ENCODE measurements at regions not wholly inside any gene's neighbourhood (a gene's known extent, or its start where the extent isn't known, plus 50 kb on each side); places are given as distances from the start of the nearest gene placed in this dataset.

DNA sequence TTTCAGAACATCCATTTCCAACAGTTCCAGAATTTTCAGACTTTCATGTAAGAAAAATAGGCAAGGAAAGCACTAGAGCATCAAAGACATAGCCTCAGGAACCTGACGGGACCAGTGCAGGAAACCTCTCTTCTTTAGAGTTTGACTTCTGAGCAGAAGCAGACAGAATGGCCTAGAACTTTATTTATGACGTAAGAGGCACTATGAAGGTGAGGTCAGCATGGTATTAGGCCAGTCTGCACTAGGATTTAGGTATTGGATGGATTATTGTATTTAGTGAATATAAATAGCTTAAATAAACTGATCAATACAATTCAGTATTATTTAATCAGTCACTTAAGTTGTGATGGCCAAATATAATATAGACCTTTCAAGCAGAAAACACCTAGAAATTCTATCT lies 117.6 kb downstream of the CYRIA start (continued):
- TF ChIP-seq PRDM10 (tag by site-specific recombination; IDR thresholded peaks at IDR 0.05) (no peak), ZNF830 (tag by site-specific recombination; IDR thresholded peaks at IDR 0.05; ENCODE audit: low read depth) (no peak), ZNF23 (tag by site-specific recombination; IDR thresholded peaks at IDR 0.05; ENCODE audit: borderline replicate concordance) (no peak), ZSCAN16 (tag by site-specific recombination; IDR thresholded peaks at IDR 0.05) (no peak)

DNA sequence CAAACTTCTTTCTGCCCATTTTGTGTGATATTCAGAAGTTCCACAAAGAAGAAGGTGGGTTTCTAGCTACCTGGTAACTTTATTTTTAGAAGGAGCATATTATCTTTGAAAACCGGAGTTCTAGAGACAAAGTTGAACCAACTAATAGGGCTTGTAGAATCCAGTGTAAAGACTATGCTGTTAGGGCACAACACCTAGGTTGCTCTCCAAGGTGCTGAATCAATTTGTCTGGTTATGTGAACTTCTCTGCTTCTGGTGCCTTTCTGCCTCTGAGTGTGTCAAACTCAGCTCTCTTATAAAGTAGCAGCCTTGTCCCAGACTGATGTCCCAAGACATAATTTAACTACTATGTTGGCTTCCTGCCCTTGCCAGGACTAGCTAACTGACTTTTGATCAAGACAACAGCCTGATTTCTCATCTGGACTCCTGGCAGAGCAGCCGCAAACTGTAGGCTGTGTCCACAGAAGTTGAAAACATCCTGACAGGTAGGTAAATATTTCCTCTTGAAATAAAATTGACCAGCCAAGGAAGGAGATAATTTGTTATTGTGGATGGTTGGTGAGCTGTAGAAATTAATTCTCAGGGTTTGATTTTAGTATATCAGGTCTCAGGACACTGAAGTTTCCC lies 119.4 kb downstream of the CYRIA start:
- Histone ChIP-seq H3K9me3 (ENCODE audit: control insufficient read depth, insufficient read depth, low read depth, low read length) (no peaks in the 10 kb centered on the region), H3K27ac (ENCODE audit: extremely low read depth, low read depth, low read length) (no peak overlapping the region), H3K4me1 (ENCODE audit: control insufficient read depth, insufficient read depth, low read length) (no peaks in the 10 kb centered on the region), H3K36me3 (ENCODE audit: control insufficient read depth in 2 of 2, insufficient read depth in 1 of 2, low read length in 2 of 2) (no peaks in the 10 kb centered on the region), H3K4me3 (ENCODE audit: low read depth, low read length) (no peak overlapping the region)
- ChIA-PET CTCF (interaction anchor here (0.5 to 2.4 kb wide), 6 partner anchors 15 to 225 kb away, joined by 3 to 7 read pairs (median 4); no protein-coding TSS in a partner anchor), POLR2A (no interaction called here)
- TF ChIP-seq, protein P1, sequence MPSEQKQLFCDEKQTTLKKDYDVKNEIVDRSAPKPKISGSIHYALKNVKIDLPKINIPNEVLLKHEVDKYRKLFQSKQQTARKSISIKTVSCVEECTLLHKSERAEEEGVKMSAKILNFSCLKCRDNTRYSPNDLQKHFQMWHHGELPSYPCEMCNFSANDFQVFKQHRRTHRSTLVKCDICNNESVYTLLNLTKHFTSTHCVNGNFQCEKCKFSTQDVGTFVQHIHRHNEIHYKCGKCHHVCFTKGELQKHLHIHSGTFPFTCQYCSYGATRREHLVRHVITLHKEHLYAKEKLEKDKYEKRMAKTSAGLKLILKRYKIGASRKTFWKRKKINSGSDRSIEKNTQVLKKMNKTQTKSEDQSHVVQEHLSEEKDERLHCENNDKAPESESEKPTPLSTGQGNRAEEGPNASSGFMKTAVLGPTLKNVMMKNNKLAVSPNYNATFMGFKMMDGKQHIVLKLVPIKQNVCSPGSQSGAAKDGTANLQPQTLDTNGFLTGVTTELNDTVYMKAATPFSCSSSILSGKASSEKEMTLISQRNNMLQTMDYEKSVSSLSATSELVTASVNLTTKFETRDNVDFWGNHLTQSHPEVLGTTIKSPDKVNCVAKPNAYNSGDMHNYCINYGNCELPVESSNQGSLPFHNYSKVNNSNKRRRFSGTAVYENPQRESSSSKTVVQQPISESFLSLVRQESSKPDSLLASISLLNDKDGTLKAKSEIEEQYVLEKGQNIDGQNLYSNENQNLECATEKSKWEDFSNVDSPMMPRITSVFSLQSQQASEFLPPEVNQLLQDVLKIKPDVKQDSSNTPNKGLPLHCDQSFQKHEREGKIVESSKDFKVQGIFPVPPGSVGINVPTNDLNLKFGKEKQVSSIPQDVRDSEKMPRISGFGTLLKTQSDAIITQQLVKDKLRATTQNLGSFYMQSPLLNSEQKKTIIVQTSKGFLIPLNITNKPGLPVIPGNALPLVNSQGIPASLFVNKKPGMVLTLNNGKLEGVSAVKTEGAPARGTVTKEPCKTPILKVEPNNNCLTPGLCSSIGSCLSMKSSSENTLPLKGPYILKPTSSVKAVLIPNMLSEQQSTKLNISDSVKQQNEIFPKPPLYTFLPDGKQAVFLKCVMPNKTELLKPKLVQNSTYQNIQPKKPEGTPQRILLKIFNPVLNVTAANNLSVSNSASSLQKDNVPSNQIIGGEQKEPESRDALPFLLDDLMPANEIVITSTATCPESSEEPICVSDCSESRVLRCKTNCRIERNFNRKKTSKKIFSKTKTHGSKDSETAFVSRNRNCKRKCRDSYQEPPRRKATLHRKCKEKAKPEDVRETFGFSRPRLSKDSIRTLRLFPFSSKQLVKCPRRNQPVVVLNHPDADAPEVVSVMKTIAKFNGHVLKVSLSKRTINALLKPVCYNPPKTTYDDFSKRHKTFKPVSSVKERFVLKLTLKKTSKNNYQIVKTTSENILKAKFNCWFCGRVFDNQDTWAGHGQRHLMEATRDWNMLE (tag by site-specific recombination; conservative IDR thresholded peaks at IDR 0.05; ENCODE audit: low read depth) = no peak
- TF ChIP-seq, protein P2, sequence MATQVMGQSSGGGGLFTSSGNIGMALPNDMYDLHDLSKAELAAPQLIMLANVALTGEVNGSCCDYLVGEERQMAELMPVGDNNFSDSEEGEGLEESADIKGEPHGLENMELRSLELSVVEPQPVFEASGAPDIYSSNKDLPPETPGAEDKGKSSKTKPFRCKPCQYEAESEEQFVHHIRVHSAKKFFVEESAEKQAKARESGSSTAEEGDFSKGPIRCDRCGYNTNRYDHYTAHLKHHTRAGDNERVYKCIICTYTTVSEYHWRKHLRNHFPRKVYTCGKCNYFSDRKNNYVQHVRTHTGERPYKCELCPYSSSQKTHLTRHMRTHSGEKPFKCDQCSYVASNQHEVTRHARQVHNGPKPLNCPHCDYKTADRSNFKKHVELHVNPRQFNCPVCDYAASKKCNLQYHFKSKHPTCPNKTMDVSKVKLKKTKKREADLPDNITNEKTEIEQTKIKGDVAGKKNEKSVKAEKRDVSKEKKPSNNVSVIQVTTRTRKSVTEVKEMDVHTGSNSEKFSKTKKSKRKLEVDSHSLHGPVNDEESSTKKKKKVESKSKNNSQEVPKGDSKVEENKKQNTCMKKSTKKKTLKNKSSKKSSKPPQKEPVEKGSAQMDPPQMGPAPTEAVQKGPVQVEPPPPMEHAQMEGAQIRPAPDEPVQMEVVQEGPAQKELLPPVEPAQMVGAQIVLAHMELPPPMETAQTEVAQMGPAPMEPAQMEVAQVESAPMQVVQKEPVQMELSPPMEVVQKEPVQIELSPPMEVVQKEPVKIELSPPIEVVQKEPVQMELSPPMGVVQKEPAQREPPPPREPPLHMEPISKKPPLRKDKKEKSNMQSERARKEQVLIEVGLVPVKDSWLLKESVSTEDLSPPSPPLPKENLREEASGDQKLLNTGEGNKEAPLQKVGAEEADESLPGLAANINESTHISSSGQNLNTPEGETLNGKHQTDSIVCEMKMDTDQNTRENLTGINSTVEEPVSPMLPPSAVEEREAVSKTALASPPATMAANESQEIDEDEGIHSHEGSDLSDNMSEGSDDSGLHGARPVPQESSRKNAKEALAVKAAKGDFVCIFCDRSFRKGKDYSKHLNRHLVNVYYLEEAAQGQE (tag by site-specific recombination; IDR thresholded peaks at IDR 0.05) = peak; percentile 91

DNA sequence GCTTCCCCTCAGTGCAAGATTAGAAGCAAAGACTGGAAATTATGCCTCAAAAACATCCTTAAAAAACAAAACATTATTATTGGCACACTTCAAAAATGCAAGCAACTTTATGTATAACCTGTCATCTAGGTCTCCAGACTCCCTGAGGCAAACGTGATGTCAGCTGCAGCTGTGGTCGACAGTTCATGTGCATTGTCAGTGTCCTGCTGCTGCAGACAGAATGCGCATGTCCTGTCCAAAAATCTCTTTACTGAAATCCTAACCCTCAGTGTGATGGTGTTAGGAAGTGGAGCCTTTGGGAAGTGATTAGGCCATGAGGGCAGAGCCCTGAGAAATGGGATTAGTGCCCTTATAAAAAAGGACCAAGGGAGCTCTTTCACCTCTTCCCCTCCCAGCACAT lies 126.9 kb downstream of the CYRIA start:
- no peak for TF ChIP-seq ZNF792 (tag by site-specific recombination; IDR thresholded peaks at IDR 0.05)
- ChIA-PET POLR2A (no interaction called here), CTCF (interaction anchor here (0.7 to 2.1 kb wide), 3 partner anchors 13 to 76 kb away, joined by 3 to 8 read pairs (median 6); no protein-coding TSS in a partner anchor)
- Histone ChIP-seq H3K4me1 (ENCODE audit: control insufficient read depth, insufficient read depth, low read length) (no peaks in the 10 kb centered on the region), H3K9me3 (ENCODE audit: control insufficient read depth, insufficient read depth, low read depth, low read length) (no peaks in the 10 kb centered on the region), H3K4me3 (ENCODE audit: low read depth, low read length) (no peak overlapping the region), H3K36me3 (ENCODE audit: control insufficient read depth in 2 of 2, insufficient read depth in 1 of 2, low read length in 2 of 2) (no peaks in the 10 kb centered on the region), H3K27ac (ENCODE audit: extremely low read depth, low read depth, low read length) (no peak overlapping the region)
